ENCODE measurements at regions not wholly inside any gene's neighbourhood (a gene's known extent, or its start where the extent isn't known, plus 50 kb on each side); places are given as distances from the start of the nearest gene placed in this dataset.

DNA sequence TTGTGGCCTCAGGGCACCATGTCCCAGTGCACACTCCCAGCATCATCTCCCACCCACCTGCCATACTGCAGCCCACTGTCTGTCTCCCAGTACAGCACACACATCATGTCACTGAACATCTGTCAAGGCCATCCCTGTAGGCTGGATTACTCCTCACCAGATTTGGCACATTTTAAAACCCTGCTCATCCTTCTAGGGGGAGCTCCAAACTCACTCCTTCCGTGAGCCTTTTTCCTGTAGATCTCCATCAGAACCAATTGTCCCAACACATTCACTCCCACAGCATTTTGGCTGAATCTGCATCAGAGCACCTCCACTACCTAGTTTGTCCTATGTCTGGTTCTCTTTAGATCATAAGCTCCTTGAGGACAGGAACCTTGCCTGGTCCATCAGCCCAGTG, 58.6 kb upstream of the GRIK3 start:
- TF ChIP-seq, protein P1, sequence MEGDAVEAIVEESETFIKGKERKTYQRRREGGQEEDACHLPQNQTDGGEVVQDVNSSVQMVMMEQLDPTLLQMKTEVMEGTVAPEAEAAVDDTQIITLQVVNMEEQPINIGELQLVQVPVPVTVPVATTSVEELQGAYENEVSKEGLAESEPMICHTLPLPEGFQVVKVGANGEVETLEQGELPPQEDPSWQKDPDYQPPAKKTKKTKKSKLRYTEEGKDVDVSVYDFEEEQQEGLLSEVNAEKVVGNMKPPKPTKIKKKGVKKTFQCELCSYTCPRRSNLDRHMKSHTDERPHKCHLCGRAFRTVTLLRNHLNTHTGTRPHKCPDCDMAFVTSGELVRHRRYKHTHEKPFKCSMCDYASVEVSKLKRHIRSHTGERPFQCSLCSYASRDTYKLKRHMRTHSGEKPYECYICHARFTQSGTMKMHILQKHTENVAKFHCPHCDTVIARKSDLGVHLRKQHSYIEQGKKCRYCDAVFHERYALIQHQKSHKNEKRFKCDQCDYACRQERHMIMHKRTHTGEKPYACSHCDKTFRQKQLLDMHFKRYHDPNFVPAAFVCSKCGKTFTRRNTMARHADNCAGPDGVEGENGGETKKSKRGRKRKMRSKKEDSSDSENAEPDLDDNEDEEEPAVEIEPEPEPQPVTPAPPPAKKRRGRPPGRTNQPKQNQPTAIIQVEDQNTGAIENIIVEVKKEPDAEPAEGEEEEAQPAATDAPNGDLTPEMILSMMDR (IDR thresholded peaks at IDR 0.05): no peak
- TF ChIP-seq POLR2A (IDR thresholded peaks at IDR 0.05): no peak
